T-cell (primary cell): ENCODE measurements at regions not wholly inside any gene's neighbourhood (a gene's known extent, or its start where the extent isn't known, plus 50 kb on each side); places are given as distances from the start of the nearest gene placed in this dataset.

Experiments
- ATAC-seq, 4 experiments: fragments of 200-7000 bp in 3 of 4; fragments of 150-1000 bp in 1 of 4; cut with Tn5 transposase; replicated peaks in 1 of 4; 1 replicate in 3 of 4; 2 replicates in 1 of 4; pipeline ENCODE4 v1.10.0; 2021; ENCODE audit warnings: moderate library complexity in 3 of 4, mild to moderate bottlenecking in 2 of 4, moderate number of reproducible peaks in 1 of 4
- CTCF ChIA-PET, 2 donors: fragments of 300-600 bp; sonication (Branson Sonifier 250); formaldehyde crosslinking; loops; one replicate each; lab custom pipeline; 2022; ENCODE audit warnings: antibody characterized with exemption in 2 of 2; lab: Charles Lee
- POLR2A ChIA-PET, 2 donors: fragments of 300-600 bp; sonication (Branson Sonifier 250); formaldehyde crosslinking; loops; one replicate each; lab custom pipeline; 2022; ENCODE audit warnings: antibody characterized with exemption in 2 of 2; lab: Charles Lee
- DNase-seq, 35 experiments: peaks; one replicate each; pipeline versions ENCODE4 v3.0.0 to v3.0.0-alpha.2; 2013 to 2023
- H3K27ac ChIP-seq: one replicate; pipeline ENCODE4 v1.5.1; 2013; ENCODE audit warnings: low read length
- H3K27me3 ChIP-seq, 2 experiments: replicated peaks in 1 of 2; 1 replicate in 1 of 2; 2 replicates in 1 of 2; pipeline versions ENCODE4 v1.6.1 to v1.7.0; 2013; ENCODE audit warnings: low read length in 1 of 2, mixed read lengths in 1 of 2; ENCODE audit not compliant: control insufficient read depth in 2 of 2, insufficient read depth in 2 of 2; ENCODE audit errors: extremely low read depth in 1 of 2
- H3K36me3 ChIP-seq, 2 donors: 1 replicate in 1 of 2; 2 replicates in 1 of 2; pipeline versions ENCODE4 v1.6.1 to v1.7.0; 2013; ENCODE audit warnings: low read length in 1 of 2; ENCODE audit not compliant: control insufficient read depth in 2 of 2, insufficient read depth in 1 of 2; ENCODE audit errors: extremely low read depth in 1 of 2
- H3K4me1 ChIP-seq, 2 experiments: 1 replicate in 1 of 2; 2 replicates in 1 of 2; pipeline versions ENCODE4 v1.6.1 to v1.7.0; 2013; ENCODE audit warnings: low read length in 2 of 2, mixed read lengths in 1 of 2; ENCODE audit not compliant: insufficient read depth in 2 of 2, control insufficient read depth in 1 of 2; ENCODE audit errors: extremely low read depth in 1 of 2
- H3K4me3 ChIP-seq, 2 donors: 1 replicate in 1 of 2; 2 replicates in 1 of 2; pipeline versions ENCODE4 v1.5.1 to v1.7.0; 2013; ENCODE audit warnings: mild to moderate bottlenecking in 2 of 2, low read length in 1 of 2, moderate library complexity in 1 of 2; ENCODE audit not compliant: control insufficient read depth in 1 of 2; ENCODE audit errors: extremely low read depth in 1 of 2
- H3K9me3 ChIP-seq: 2 replicates; pipeline ENCODE4 v1.7.0; 2013
- H3K27ac Mint-ChIP-seq, 2 donors: one replicate each; pipeline ENCODE4 v1.8.0; 2020 to 2021; ENCODE audit warnings: mild to moderate bottlenecking in 2 of 2, mixed read lengths in 2 of 2
- H3K27me3 Mint-ChIP-seq, 2 donors: one replicate each; pipeline ENCODE4 v1.8.0; 2021 to 2022; ENCODE audit warnings: mixed read lengths in 2 of 2
- H3K36me3 Mint-ChIP-seq: one replicate; pipeline ENCODE4 v1.8.0; 2021; ENCODE audit warnings: mixed read lengths
- H3K4me1 Mint-ChIP-seq, 3 donors: one replicate each; pipeline ENCODE4 v1.8.0; 2020 to 2022; ENCODE audit warnings: mixed read lengths in 3 of 3, mild to moderate bottlenecking in 1 of 3
- H3K4me3 Mint-ChIP-seq, 3 donors: one replicate each; pipeline ENCODE4 v1.8.0; 2020 to 2022; ENCODE audit warnings: mild to moderate bottlenecking in 3 of 3, mixed read lengths in 3 of 3, moderate library complexity in 3 of 3
- H3K9me3 Mint-ChIP-seq, 3 donors: one replicate each; pipeline ENCODE4 v1.8.0; 2020 to 2022; ENCODE audit warnings: mixed read lengths in 3 of 3
- WGBS: methylation state at CpG from one replicate; pipeline ENCODE4 v1.1.5; 2013; ENCODE audit warnings: missing lambda C conversion rate; ENCODE audit not compliant: insufficient coverage; 5-methylcytosine and 5-hydroxymethylcytosine counted together

GRCh38 chr2:12277241-12278034 is 439.3 kb upstream of the TRIB2 start:
- Mint-ChIP-seq H3K36me3 (no peaks in the 10 kb centered on the region), H3K9me3 (no peaks in the 10 kb centered on the region), H3K4me3 (no peak overlapping the region), H3K27ac (no peak overlapping the region), H3K27me3 (no peaks in the 10 kb centered on the region), H3K4me1 (peaks cover 7 to 14% (median 14%) of the 10 kb centered on the region in 3 donors)
- WGBS, result 86% methylated on average over 3 of the region's 7 CpGs
- Histone ChIP-seq H3K4me3 (no peak overlapping the region), H3K4me1 (peaks cover 0 to 8% of the 10 kb centered on the region in 2 experiments), H3K36me3 (no peaks in the 10 kb centered on the region), H3K27ac (no peak overlapping the region), H3K9me3 (no peaks in the 10 kb centered on the region), H3K27me3 (no peaks in the 10 kb centered on the region)
- POLR2A ChIA-PET, result no interaction called here
- ATAC-seq, result no peak
- DNase-seq, result no peak
- CTCF ChIA-PET, result interaction anchor here in 1 of 2 donors (0.6 kb wide), 1 partner anchor 490 kb away, joined by 3 read pairs; no protein-coding TSS in a partner anchor

- POLR2A ChIA-PET, result no interaction called here
- ATAC-seq (no peak), DNase-seq (no peak)
- no peak overlapping the region for H3K27ac ChIP-seq
- CTCF ChIA-PET, result interaction anchor here in 1 of 2 donors (0.6 kb wide), 1 partner anchor 491 kb away, joined by 3 read pairs; no protein-coding TSS in a partner anchor
- no peak overlapping the region for H3K4me3 ChIP-seq
- peaks cover 0 to 8% of the 10 kb centered on the region in 2 experiments for H3K4me1 ChIP-seq
- no peaks in the 10 kb centered on the region for H3K36me3 ChIP-seq
- H3K9me3 Mint-ChIP-seq, result no peaks in the 10 kb centered on the region
- no peaks in the 10 kb centered on the region for H3K27me3 Mint-ChIP-seq
- H3K36me3 Mint-ChIP-seq, result no peaks in the 10 kb centered on the region
- H3K4me1 Mint-ChIP-seq, result peaks cover 7 to 14% (median 11%) of the 10 kb centered on the region in 3 donors
- no peak overlapping the region for H3K27ac Mint-ChIP-seq
- no peak overlapping the region for H3K4me3 Mint-ChIP-seq
- H3K9me3 ChIP-seq, result no peaks in the 10 kb centered on the region
- H3K27me3 ChIP-seq, result no peaks in the 10 kb centered on the region
- no CpG with 5 or more reads among the region's 4 CpGs for WGBS
Observed at GRCh38 chr2:12278217-12278750, 438.5 kb upstream of the TRIB2 start.

GRCh38 chr2:12282780-12283695 is 433.7 kb upstream of the TRIB2 start:
- ChIA-PET POLR2A (no interaction called here), CTCF (no interaction called here)
- no peak overlapping the region for H3K27ac ChIP-seq
- H3K27me3 ChIP-seq, result no peaks in the 10 kb centered on the region
- H3K4me3 ChIP-seq, result no peak overlapping the region
- ATAC-seq (no peak), DNase-seq (no peak)
- 100% methylated on average over 1 of the region's 3 CpGs for WGBS
- Mint-ChIP-seq H3K27ac (no peak overlapping the region), H3K36me3 (no peaks in the 10 kb centered on the region), H3K4me3 (no peak overlapping the region), H3K27me3 (no peaks in the 10 kb centered on the region), H3K9me3 (no peaks in the 10 kb centered on the region), H3K4me1 (peaks cover 14 to 23% (median 22%) of the 10 kb centered on the region in 3 donors)
- no peaks in the 10 kb centered on the region for H3K9me3 ChIP-seq
- no peaks in the 10 kb centered on the region for H3K36me3 ChIP-seq
- peaks cover 3 to 6% of the 10 kb centered on the region in 2 experiments for H3K4me1 ChIP-seq

- Mint-ChIP-seq H3K4me3 (no peak overlapping the region), H3K27ac (no peak overlapping the region), H3K27me3 (no peaks in the 10 kb centered on the region), H3K36me3 (no peaks in the 10 kb centered on the region), H3K9me3 (no peaks in the 10 kb centered on the region), H3K4me1 (peaks cover 14 to 23% (median 22%) of the 10 kb centered on the region in 3 donors)
- WGBS, result 100% methylated on average over 3 of the region's 5 CpGs
- ChIA-PET CTCF (no interaction called here), POLR2A (no interaction called here)
- H3K27me3 ChIP-seq, result no peaks in the 10 kb centered on the region
- ATAC-seq (no peak), DNase-seq (no peak)
- H3K4me1 ChIP-seq, result peaks cover 3 to 6% of the 10 kb centered on the region in 2 experiments
- H3K9me3 ChIP-seq, result no peaks in the 10 kb centered on the region
- no peak overlapping the region for H3K27ac ChIP-seq
- no peak overlapping the region for H3K4me3 ChIP-seq
- H3K36me3 ChIP-seq, result no peaks in the 10 kb centered on the region
Observed at GRCh38 chr2:12284037-12284436, 432.7 kb upstream of the TRIB2 start.

GRCh38 chr2:12284487-12284886 is 432.2 kb upstream of the TRIB2 start:
- H3K27ac ChIP-seq, result no peak overlapping the region
- H3K9me3 ChIP-seq, result no peaks in the 10 kb centered on the region
- Mint-ChIP-seq H3K36me3 (no peaks in the 10 kb centered on the region), H3K27ac (no peak overlapping the region), H3K27me3 (no peaks in the 10 kb centered on the region), H3K9me3 (no peaks in the 10 kb centered on the region), H3K4me1 (peaks cover 14 to 23% (median 22%) of the 10 kb centered on the region in 3 donors), H3K4me3 (no peak overlapping the region)
- no peaks in the 10 kb centered on the region for H3K27me3 ChIP-seq
- DNase-seq (no peak), ATAC-seq (no peak)
- WGBS, result no CpG with 5 or more reads among the region's 2 CpGs
- ChIA-PET CTCF (no interaction called here), POLR2A (no interaction called here)
- H3K4me3 ChIP-seq, result no peak overlapping the region
- H3K36me3 ChIP-seq, result no peaks in the 10 kb centered on the region
- peaks cover 3 to 6% of the 10 kb centered on the region in 2 experiments for H3K4me1 ChIP-seq

- Histone ChIP-seq H3K9me3 (no peaks in the 10 kb centered on the region), H3K4me3 (no peak overlapping the region), H3K36me3 (no peaks in the 10 kb centered on the region), H3K27ac (no peak overlapping the region), H3K4me1 (peaks cover 3 to 6% of the 10 kb centered on the region in 2 experiments), H3K27me3 (no peaks in the 10 kb centered on the region)
- ChIA-PET CTCF (interaction anchor here in 1 of 2 donors (0.5 kb wide), 1 partner anchor 205 kb away, joined by 3 read pairs; no protein-coding TSS in a partner anchor), POLR2A (no interaction called here)
- DNase-seq (no peak), ATAC-seq (no peak)
- Mint-ChIP-seq H3K4me3 (no peak overlapping the region), H3K9me3 (no peaks in the 10 kb centered on the region), H3K27me3 (no peaks in the 10 kb centered on the region), H3K4me1 (peaks cover 14 to 17% (median 17%) of the 10 kb centered on the region in 3 donors), H3K36me3 (no peaks in the 10 kb centered on the region), H3K27ac (peak overlapping the region in 1 of 2 donors; percentile 15)
- WGBS, result 91% methylated on average over 3 of the region's 4 CpGs
Observed at GRCh38 chr2:12286347-12286746, 430.4 kb upstream of the TRIB2 start.
